Body of pancreas (tissue), 4 donors: ENCODE measurements at regions not wholly inside any gene's neighbourhood (a gene's known extent, or its start where the extent isn't known, plus 50 kb on each side); places are given as distances from the start of the nearest gene placed in this dataset.

Source experiments
- CTCF ChIP-seq, 7 experiments: fragments of 450-650 bp in 4 of 7; fragments of 200-600 bp in 3 of 7; sonication (generic) in 3 of 7; IDR thresholded peaks; one replicate each; pipeline ENCODE4 v1.5.1; 2016 to 2019; ENCODE audit warnings: antibody characterized with exemption in 7 of 7
- POLR2A ChIP-seq, 3 donors: fragments of 450-650 bp; IDR thresholded peaks; one replicate each; pipeline ENCODE4 v1.6.1; 2016; ENCODE audit warnings: antibody characterized with exemption in 3 of 3, mild to moderate bottlenecking in 2 of 3

DNA sequence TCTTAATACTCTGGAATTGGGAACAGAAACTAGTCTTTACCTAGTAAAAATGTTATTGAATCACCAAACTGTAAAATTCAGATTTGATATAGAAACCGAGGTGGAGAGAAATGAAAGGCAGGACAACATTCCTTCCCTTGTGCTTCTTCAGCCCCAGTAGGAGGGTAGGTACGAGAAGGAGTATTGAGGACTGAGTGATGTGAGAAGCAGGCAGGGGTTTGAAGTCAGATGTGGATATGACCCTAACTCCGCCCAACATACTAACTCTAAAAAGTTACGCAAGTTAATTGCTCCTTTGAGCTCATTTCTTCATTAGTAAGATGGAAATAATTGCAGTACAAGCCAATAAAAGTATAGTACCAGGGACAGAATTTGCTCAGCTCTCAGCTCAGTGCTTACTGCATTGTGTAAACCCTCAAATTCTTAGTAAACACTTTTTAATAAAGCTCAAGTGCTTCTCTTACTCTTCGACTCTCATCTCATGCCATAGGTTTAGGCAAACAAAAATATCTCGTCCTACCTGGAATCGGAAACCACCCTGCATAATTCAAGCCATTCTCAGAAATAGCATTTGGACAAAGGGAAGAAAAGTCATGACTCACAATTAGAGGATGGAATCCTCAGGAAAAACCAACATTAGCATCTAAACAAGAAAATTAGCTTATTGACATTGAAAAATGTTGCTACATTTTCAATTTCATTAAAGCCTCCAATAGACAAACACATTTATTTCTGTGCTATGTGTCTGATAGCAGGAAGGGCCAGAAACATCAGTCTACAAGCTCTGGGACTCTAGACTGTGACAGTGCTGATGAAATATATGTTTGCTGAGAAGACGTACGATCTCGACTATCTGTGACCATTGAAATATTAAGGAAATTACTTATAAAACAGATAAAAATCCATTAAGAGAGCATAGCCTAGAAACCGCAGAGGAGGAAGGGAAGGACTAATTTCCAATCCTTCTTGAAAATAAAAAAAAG, 161.3 kb downstream of the HNMT start:
- TF ChIP-seq CTCF (IDR thresholded peaks at IDR 0.05) (no peak), POLR2A (IDR thresholded peaks at IDR 0.05) (no peak)
